ENCODE measurements at regions not wholly inside any gene's neighbourhood (a gene's known extent, or its start where the extent isn't known, plus 50 kb on each side); places are given as distances from the start of the nearest gene placed in this dataset.

DNA sequence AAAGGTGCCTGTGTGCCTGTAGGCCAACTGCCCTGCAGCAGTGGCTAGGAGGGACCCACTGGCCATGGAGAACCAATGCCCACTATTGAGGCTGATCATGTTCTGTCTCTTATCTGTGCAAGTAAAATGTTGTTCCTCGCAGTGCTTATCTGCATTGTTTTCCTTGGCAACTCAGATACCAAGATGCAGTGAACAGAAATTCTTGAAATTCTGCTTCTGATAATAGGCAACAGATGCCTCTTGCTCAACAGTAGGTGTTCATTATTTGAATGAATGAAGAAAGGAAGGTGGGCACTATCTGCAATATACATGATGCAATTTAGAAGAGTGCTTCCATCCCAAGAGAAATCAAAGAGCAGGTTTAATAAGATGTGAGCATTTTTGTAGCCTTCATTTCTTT, 232.2 kb downstream of the NUAK1 start:
- Histone ChIP-seq H3K9me3 (ENCODE audit: control insufficient read depth, low read length) (no peaks in the 10 kb centered on the region), H3K4me1 (ENCODE audit: control insufficient read depth, insufficient read depth, low read length, poor library complexity, severe bottlenecking) (no peaks in the 10 kb centered on the region), H3K36me3 (ENCODE audit: control insufficient read depth, insufficient read depth, low read length) (no peaks in the 10 kb centered on the region), H3K4me3 (ENCODE audit: extremely low read depth, insufficient read depth, low read length, poor library complexity, severe bottlenecking) (no peak overlapping the region), H3K27ac (ENCODE audit: low read depth, low read length, severe bottlenecking) (no peak overlapping the region)
- WGBS, 2 experiments (ENCODE audit: insufficient coverage in 2 of 2): 54 to 86% methylated on average over 1 of the region's 1 CpG

DNA sequence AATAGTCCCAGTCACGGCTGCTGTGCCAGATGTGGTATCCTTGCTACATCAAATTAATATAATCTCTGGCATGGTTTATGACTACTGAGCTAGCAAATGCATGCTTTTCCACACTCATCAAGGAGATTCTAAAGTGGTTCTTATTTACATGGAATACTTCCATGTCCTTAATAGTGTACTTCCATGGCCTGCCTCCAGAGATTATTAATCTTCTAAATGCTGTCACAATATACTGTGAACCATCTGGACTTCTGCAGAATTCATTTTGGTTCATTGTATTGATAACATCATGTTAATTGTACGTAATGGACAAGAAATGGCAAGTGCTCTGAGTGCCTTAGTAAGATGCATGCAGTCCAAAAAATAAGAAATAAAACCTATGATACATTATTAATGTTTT, 230.8 kb downstream of the NUAK1 start:
- no peaks in the 10 kb centered on the region for H3K4me1 ChIP-seq (ENCODE audit: control insufficient read depth, insufficient read depth, low read length, poor library complexity, severe bottlenecking)
- H3K36me3 ChIP-seq (ENCODE audit: control insufficient read depth, insufficient read depth, low read length): no peaks in the 10 kb centered on the region
- H3K4me3 ChIP-seq (ENCODE audit: extremely low read depth, insufficient read depth, low read length, poor library complexity, severe bottlenecking): no peak overlapping the region
- H3K9me3 ChIP-seq (ENCODE audit: control insufficient read depth, low read length): no peaks in the 10 kb centered on the region
- WGBS, 2 experiments (ENCODE audit: insufficient coverage in 2 of 2): no CpG with 5 or more reads among the region's 2 CpGs
- no peak overlapping the region for H3K27ac ChIP-seq (ENCODE audit: low read depth, low read length, severe bottlenecking)

DNA sequence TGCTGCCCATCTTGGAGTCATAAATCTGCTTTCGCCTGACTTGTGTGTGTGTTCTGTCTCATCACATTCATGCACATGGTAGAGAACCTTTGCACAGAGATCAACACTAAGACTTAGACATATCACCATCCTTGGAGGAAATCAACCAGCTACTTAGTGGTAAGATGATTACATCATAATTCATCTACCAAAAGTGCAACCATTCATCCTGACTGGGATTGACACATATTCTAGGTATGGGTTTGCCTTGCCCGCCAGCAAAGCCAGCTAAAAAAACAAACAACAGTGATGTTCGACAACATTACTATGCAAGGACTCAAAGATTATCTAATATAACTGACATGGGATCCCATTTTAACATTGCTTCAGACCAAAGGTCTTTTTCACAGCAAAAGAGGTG, 228.7 kb downstream of the NUAK1 start:
- Histone ChIP-seq H3K36me3 (ENCODE audit: control insufficient read depth, insufficient read depth, low read length) (no peaks in the 10 kb centered on the region), H3K4me3 (ENCODE audit: extremely low read depth, insufficient read depth, low read length, poor library complexity, severe bottlenecking) (no peak overlapping the region)
- WGBS, 2 experiments (ENCODE audit: insufficient coverage in 2 of 2): 96 to 100% methylated on average over 2 to 3 of the region's 3 CpGs

DNA sequence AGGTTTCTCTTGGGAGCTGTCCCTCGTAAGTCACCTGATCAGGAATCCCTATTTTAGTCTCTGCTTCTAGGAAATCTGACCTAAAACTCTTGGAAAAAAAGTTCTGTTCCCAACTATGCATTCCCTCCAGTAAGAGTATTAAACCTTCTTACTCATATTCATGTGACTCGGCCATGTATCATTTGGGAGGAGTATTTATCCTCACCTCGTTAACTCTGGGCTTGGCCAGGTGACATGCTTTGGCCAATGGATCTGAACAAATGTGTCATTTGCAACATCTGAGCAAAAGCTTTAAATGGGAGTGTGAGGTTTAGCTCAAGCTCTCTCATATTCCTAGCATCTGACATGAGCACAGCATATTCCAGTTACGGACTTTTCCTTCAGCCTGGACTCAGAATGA, 226.8 kb downstream of the NUAK1 start:
- no peaks in the 10 kb centered on the region for H3K9me3 ChIP-seq (ENCODE audit: control insufficient read depth, low read length)
- no peaks in the 10 kb centered on the region for H3K36me3 ChIP-seq (ENCODE audit: control insufficient read depth, insufficient read depth, low read length)
- 97 to 100% methylated on average over 2 of the region's 4 CpGs for WGBS, 2 experiments (ENCODE audit: insufficient coverage in 2 of 2)
- no peak overlapping the region for H3K27ac ChIP-seq (ENCODE audit: low read depth, low read length, severe bottlenecking)
- no peaks in the 10 kb centered on the region for H3K4me1 ChIP-seq (ENCODE audit: control insufficient read depth, insufficient read depth, low read length, poor library complexity, severe bottlenecking)
- H3K4me3 ChIP-seq (ENCODE audit: extremely low read depth, insufficient read depth, low read length, poor library complexity, severe bottlenecking): no peak overlapping the region

More for the DNA sequence above, 228.7 kb downstream of the NUAK1 start:
- no peaks in the 10 kb centered on the region for H3K4me1 ChIP-seq (ENCODE audit: control insufficient read depth, insufficient read depth, low read length, poor library complexity, severe bottlenecking)
- H3K9me3 ChIP-seq (ENCODE audit: control insufficient read depth, low read length): no peaks in the 10 kb centered on the region
- H3K27ac ChIP-seq (ENCODE audit: low read depth, low read length, severe bottlenecking): no peak overlapping the region

DNA sequence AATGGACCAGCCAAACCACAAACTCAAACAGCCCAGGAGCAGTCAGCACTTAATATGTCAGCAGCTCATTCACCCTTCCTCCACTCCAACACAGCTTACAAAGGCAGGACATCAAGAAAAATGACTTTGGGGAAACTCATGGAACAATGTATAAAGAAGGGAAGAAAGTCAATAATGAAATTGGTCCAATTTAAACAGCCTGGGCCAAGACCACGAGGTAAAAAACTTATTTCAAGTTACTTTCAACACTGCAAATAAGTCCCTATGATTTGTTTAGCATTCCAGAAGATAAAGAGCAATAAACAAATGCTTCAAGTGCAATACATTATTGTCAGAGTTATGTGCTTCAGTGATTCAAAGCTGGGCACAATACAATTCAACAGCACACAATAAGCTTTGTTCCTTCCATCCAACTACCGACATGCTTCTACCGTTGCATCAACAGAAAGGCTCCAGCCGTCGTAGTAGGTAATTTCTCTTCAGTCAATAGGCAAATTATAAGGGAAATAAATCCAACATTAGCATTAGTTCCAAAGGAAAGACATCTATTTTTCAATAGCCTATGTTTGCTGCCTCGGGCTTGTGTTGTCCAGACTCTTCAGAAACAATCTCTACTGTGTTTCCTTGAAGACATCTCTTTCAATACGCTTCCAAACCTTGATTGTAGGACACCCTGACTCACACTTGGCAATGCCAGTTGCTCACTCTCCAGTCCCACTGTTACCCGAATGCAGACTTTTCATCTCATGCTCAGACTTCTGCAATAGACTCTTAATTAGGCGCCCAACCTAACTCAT, 225.7 kb downstream of the NUAK1 start:
- WGBS, 2 experiments (ENCODE audit: insufficient coverage in 2 of 2): 90% methylated on average over 3 to 5 of the region's 9 CpGs
- no peak overlapping the region for H3K27ac ChIP-seq (ENCODE audit: low read depth, low read length, severe bottlenecking)
- no peak overlapping the region for H3K4me3 ChIP-seq (ENCODE audit: extremely low read depth, insufficient read depth, low read length, poor library complexity, severe bottlenecking)
- no peaks in the 10 kb centered on the region for H3K9me3 ChIP-seq (ENCODE audit: control insufficient read depth, low read length)
- no peaks in the 10 kb centered on the region for H3K4me1 ChIP-seq (ENCODE audit: control insufficient read depth, insufficient read depth, low read length, poor library complexity, severe bottlenecking)
- no peaks in the 10 kb centered on the region for H3K36me3 ChIP-seq (ENCODE audit: control insufficient read depth, insufficient read depth, low read length)

DNA sequence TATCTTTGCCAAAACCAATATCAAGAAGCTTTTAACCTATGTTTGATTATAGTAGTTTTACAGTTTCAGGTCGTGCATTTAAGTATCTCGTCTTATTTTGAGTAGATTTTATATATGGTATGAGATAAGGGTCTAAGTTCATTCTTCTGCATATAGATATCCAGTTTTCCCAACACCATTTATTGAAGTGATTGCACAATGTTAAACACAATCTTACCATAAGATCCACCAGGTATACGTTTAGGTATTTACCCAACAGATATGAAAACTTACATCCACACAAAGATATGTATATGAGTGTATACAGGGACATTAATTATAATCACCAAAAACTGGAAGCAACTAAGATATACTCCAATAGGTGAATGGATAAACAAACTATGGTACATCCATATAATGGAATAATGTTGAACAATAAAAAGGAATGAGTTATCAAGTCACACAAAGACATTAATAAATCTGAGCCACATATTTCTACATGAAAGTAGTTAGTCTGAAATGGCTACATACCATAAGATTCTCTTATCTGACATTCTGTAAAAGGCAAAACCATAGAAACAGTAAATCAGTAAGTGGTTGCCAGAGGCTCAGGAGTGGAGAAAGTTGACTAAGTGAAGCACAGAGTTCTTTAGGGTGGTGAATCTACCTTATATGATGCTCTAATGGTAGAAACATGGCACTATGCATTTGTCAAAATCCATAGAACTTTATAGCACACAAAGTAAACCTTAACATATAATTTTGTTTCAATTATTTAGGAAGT, 222.6 kb downstream of the NUAK1 start:
- H3K27ac ChIP-seq (ENCODE audit: low read depth, low read length, severe bottlenecking): no peak overlapping the region
- WGBS, 2 experiments (ENCODE audit: insufficient coverage in 2 of 2): no CpG with 5 or more reads among the region's 3 CpGs

DNA sequence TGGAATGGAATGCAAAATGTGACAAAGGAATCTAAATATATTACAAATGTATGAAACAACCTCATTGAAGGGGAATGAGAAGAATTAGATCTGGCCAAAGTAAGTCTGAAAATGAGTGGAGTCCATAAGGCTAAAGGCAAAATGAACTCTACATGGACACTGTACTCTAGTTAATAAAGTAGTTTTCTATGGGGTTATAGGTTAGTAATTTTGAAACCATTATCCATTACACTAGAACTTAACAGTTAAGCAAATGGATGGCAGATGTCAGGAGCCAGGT, 222.1 kb downstream of the NUAK1 start:
- peaks cover 6% of the 10 kb centered on the region for H3K4me1 ChIP-seq (ENCODE audit: control insufficient read depth, insufficient read depth, low read length, poor library complexity, severe bottlenecking)
- no peak overlapping the region for H3K27ac ChIP-seq (ENCODE audit: low read depth, low read length, severe bottlenecking)
- no peaks in the 10 kb centered on the region for H3K36me3 ChIP-seq (ENCODE audit: control insufficient read depth, insufficient read depth, low read length)
- no peak overlapping the region for H3K4me3 ChIP-seq (ENCODE audit: extremely low read depth, insufficient read depth, low read length, poor library complexity, severe bottlenecking)
- no peaks in the 10 kb centered on the region for H3K9me3 ChIP-seq (ENCODE audit: control insufficient read depth, low read length)

More for the DNA sequence above, 222.6 kb downstream of the NUAK1 start:
- Histone ChIP-seq H3K9me3 (ENCODE audit: control insufficient read depth, low read length) (no peaks in the 10 kb centered on the region), H3K4me3 (ENCODE audit: extremely low read depth, insufficient read depth, low read length, poor library complexity, severe bottlenecking) (no peak overlapping the region), H3K4me1 (ENCODE audit: control insufficient read depth, insufficient read depth, low read length, poor library complexity, severe bottlenecking) (peaks cover 6% of the 10 kb centered on the region), H3K36me3 (ENCODE audit: control insufficient read depth, insufficient read depth, low read length) (no peaks in the 10 kb centered on the region)

DNA sequence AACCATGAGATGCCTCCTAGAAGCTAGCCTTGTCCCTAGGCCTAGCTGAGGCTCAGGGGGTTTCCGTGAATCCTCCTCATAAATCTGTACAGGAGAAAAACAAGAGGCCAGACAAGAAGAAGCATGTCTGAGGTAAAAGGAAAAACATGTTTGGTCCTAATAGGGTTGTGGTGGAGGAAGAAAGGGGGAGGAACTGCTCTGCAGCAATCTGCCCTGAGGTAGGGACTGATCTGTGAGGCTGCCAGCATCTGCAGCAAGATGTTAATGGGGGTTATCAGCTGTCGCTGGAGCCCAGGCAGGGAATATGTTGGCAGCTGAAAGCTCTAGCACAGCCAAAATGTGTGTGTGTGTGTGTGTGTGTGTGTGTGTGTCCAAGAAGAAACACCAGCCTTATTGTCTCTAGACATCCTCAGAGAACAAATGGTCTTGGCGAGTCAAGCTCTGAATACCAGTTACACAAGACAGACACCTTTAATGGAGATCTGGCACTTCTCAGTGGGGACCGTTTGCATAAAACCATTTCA, 218.5 kb downstream of the NUAK1 start:
- H3K4me3 ChIP-seq (ENCODE audit: extremely low read depth, insufficient read depth, low read length, poor library complexity, severe bottlenecking): no peak overlapping the region
- WGBS, 2 experiments (ENCODE audit: insufficient coverage in 2 of 2): 76 to 90% methylated on average over 2 of the region's 4 CpGs
- H3K36me3 ChIP-seq (ENCODE audit: control insufficient read depth, insufficient read depth, low read length): no peaks in the 10 kb centered on the region
- no peaks in the 10 kb centered on the region for H3K9me3 ChIP-seq (ENCODE audit: control insufficient read depth, low read length)
- no peak overlapping the region for H3K27ac ChIP-seq (ENCODE audit: low read depth, low read length, severe bottlenecking)
- H3K4me1 ChIP-seq (ENCODE audit: control insufficient read depth, insufficient read depth, low read length, poor library complexity, severe bottlenecking): peaks cover 6% of the 10 kb centered on the region

DNA sequence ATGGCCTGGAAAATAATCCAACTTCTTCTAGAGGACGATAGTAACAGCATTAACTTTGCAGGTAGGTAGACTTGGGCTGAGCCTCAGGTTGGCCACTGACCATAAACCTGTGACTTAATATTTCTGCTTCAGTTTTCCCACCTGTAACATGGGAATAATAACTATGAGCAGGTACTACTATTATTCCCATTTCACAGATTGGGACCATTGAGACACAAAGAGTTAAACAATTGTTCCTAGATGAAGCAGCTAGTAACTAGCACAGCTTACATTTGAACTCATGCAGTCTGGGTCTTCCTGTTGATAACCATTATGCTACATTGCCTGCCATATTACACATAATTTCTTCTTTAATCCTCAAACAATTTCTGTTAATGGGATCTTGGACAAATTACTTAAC, 217.7 kb downstream of the NUAK1 start:
- Histone ChIP-seq H3K4me3 (ENCODE audit: extremely low read depth, insufficient read depth, low read length, poor library complexity, severe bottlenecking) (no peak overlapping the region), H3K36me3 (ENCODE audit: control insufficient read depth, insufficient read depth, low read length) (no peaks in the 10 kb centered on the region), H3K27ac (ENCODE audit: low read depth, low read length, severe bottlenecking) (no peak overlapping the region), H3K9me3 (ENCODE audit: control insufficient read depth, low read length) (no peaks in the 10 kb centered on the region), H3K4me1 (ENCODE audit: control insufficient read depth, insufficient read depth, low read length, poor library complexity, severe bottlenecking) (peaks cover 6% of the 10 kb centered on the region)
- 83 to 100% methylated on average over 1 of the region's 1 CpG for WGBS, 2 experiments (ENCODE audit: insufficient coverage in 2 of 2)

DNA sequence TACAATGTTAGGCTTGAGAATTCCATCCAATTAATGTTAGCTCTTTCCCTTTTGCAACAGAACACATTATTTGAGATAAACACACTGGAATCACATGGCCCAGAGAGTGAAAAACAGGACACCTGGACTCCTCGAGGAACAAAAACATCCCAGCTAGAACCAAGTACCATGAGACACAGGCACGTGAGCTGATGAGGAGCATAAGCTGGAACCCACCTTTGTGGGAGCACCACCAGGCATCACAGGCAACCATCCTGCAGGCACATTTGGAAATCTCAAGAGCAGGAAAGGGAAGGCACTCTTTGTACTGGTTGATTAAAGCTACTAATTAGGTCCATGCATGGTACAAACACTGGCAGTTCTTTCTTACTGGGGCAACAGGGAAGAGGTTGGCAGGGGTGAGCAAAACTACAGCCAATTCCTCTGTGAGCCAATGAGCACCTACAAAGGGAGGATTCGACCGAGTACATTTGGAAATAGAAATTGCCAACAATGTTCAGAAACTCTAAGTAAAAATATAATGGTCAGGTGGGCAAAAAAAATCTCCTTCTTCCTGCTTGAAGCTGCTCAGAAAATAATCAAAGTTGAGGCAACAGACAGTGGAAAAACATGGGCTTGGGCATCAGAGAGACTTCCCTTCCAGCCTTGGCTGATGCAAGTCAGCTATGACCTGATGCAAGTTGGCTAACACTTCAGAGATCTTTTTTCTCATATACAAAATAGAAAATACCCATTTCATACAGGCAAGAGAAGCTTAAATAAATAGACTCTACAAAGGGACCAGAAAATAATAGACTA, 216.7 kb downstream of the NUAK1 start:
- 94 to 100% methylated on average over 2 of the region's 4 CpGs for WGBS, 2 experiments (ENCODE audit: insufficient coverage in 2 of 2)
- Histone ChIP-seq H3K4me3 (ENCODE audit: extremely low read depth, insufficient read depth, low read length, poor library complexity, severe bottlenecking) (no peak overlapping the region), H3K9me3 (ENCODE audit: control insufficient read depth, low read length) (no peaks in the 10 kb centered on the region), H3K4me1 (ENCODE audit: control insufficient read depth, insufficient read depth, low read length, poor library complexity, severe bottlenecking) (peaks cover 6% of the 10 kb centered on the region), H3K27ac (ENCODE audit: low read depth, low read length, severe bottlenecking) (no peak overlapping the region), H3K36me3 (ENCODE audit: control insufficient read depth, insufficient read depth, low read length) (no peaks in the 10 kb centered on the region)

Data from mesodermal cell (in vitro differentiated cells).